GM23248 (cell line): ENCODE measurements at regions not wholly inside any gene's neighbourhood (a gene's known extent, or its start where the extent isn't known, plus 50 kb on each side); places are given as distances from the start of the nearest gene placed in this dataset.

Experiments used
- DNase-seq: peaks from one replicate; pipeline ENCODE4 v3.0.0-alpha.2; 2015
- H2AFZ ChIP-seq: fragments of 200-600 bp; sonication (generic); 2 replicates; pipeline ENCODE4 v1.6.1; 2016; ENCODE audit warnings: antibody characterized with exemption
- H3F3A ChIP-seq: fragments of 200-600 bp; sonication (generic); 2 replicates; pipeline ENCODE4 v1.6.1; 2016; ENCODE audit warnings: mild to moderate bottlenecking, antibody characterized with exemption, mixed run types; ENCODE audit not compliant: insufficient read depth
- H3K27ac ChIP-seq: fragments of 200-600 bp; sonication (generic); 2 replicates; pipeline ENCODE4 v1.5.1; 2016; ENCODE audit warnings: mild to moderate bottlenecking
- H3K27me3 ChIP-seq: fragments of 200-600 bp; sonication (generic); replicated peaks from 2 replicates; pipeline ENCODE4 v1.6.1; 2016; ENCODE audit warnings: mild to moderate bottlenecking; ENCODE audit not compliant: insufficient read depth
- H3K36me3 ChIP-seq: fragments of 200-600 bp; sonication (generic); 2 replicates; pipeline ENCODE4 v1.6.1; 2016; ENCODE audit warnings: low read depth, mild to moderate bottlenecking
- H3K4me1 ChIP-seq: fragments of 200-600 bp; sonication (generic); 2 replicates; pipeline ENCODE4 v1.6.1; 2016; ENCODE audit warnings: mild to moderate bottlenecking; ENCODE audit not compliant: insufficient read depth
- H3K4me2 ChIP-seq: fragments of 200-600 bp; sonication (generic); one replicate; pipeline ENCODE4 v1.6.1; 2016; ENCODE audit warnings: mild to moderate bottlenecking; ENCODE audit not compliant: unreplicated experiment
- H3K4me3 ChIP-seq: fragments of 200-600 bp; sonication (generic); 2 replicates; pipeline ENCODE4 v1.5.1; 2016; ENCODE audit warnings: mild to moderate bottlenecking
- H3K79me2 ChIP-seq: fragments of 200-600 bp; sonication (generic); 2 replicates; pipeline ENCODE4 v1.6.1; 2016; ENCODE audit warnings: mild to moderate bottlenecking; ENCODE audit not compliant: insufficient read depth
- H3K9ac ChIP-seq: fragments of 200-600 bp; sonication (generic); 2 replicates; pipeline ENCODE4 v1.6.1; 2016; ENCODE audit warnings: mild to moderate bottlenecking
- H3K9me2 ChIP-seq: fragments of 200-600 bp; sonication (generic); 2 replicates; pipeline ENCODE4 v1.6.1; 2016; ENCODE audit warnings: mixed run types, mild to moderate bottlenecking, moderate library complexity; ENCODE audit not compliant: insufficient read depth
- H3K9me3 ChIP-seq: fragments of 200-600 bp; sonication (generic); one replicate; pipeline ENCODE4 v1.6.1; 2017; ENCODE audit warnings: low read depth
- H4K20me1 ChIP-seq: fragments of 200-600 bp; sonication (generic); 2 replicates; pipeline ENCODE4 v1.6.0; 2016; ENCODE audit not compliant: insufficient read depth
- EZH2 ChIP-seq: fragments of 200-600 bp; sonication (generic); IDR thresholded peaks from 2 replicates; pipeline ENCODE4 v1.6.1; 2018; ENCODE audit warnings: antibody characterized with exemption, mild to moderate bottlenecking; ENCODE audit not compliant: insufficient read depth, poor library complexity, severe bottlenecking
- EZH2phosphoT487 ChIP-seq: fragments of 200-600 bp; sonication (generic); IDR thresholded peaks from 2 replicates; pipeline ENCODE4 v1.6.1; 2018; ENCODE audit warnings: antibody characterized with exemption, moderate library complexity, mild to moderate bottlenecking, low read depth; ENCODE audit not compliant: insufficient read depth
- WGBS, 2 experiments: methylation state at CpG; one replicate each; pipeline ENCODE4 v1.1.6; 2015 to 2017; ENCODE audit warnings: low lambda C conversion rate in 2 of 2, low coverage in 1 of 2; ENCODE audit errors: missing lambda C conversion rate in 2 of 2; 5-methylcytosine and 5-hydroxymethylcytosine counted together
- in situ Hi-C: fragments of 300-500 bp; cut with MboI; formaldehyde crosslinking; loops from 2 replicates; pipeline ENCODE4 v1.15.0; 2020

DNA sequence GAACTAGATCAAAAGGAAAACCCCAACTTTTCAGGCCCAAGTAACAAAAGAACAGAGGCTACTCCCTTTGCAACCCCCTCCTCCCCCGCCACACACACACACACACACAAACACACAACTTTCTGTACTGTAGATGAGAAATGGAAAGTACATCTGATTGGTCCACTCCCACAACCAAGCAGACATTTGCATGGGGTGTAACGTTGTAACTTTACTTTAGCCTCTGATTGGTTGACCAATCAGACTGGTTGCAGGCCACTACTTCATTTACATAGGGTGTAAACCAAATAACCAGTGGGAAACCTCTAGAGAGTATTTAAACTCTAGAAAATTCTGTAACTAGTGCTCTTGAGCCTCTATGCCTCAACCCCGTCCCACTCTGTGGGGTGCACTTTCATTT is 425.5 kb downstream of the GXYLT1 start:
- Histone ChIP-seq H3K9ac (no peak overlapping the region), H3F3A (no peaks in the 10 kb centered on the region), H3K36me3 (no peaks in the 10 kb centered on the region), H4K20me1 (no peaks in the 10 kb centered on the region), H3K9me2 (no peaks in the 10 kb centered on the region), H3K9me3 (no peaks in the 10 kb centered on the region), H3K4me2 (no peak overlapping the region), H3K4me3 (no peak overlapping the region), H2AFZ (no peak overlapping the region), H3K79me2 (no peaks in the 10 kb centered on the region), H3K27ac (no peak overlapping the region), H3K4me1 (no peaks in the 10 kb centered on the region), H3K27me3 (no peaks in the 10 kb centered on the region)
- TF ChIP-seq EZH2phosphoT487, result no peak
- TF ChIP-seq EZH2, result no peak
- DNase-seq, result no peak
- in situ Hi-C loops, result no loop called here
- 41 to 42% methylated on average over 3 of the region's 3 CpGs for WGBS, 2 experiments

- in situ Hi-C loops, result no loop called here
- Histone ChIP-seq H3K4me2 (no peak overlapping the region), H3K4me3 (no peak overlapping the region)
These were observed 429.4 kb downstream of the GXYLT1 start for GRCh38 chr12:41715256-41715655.

DNA sequence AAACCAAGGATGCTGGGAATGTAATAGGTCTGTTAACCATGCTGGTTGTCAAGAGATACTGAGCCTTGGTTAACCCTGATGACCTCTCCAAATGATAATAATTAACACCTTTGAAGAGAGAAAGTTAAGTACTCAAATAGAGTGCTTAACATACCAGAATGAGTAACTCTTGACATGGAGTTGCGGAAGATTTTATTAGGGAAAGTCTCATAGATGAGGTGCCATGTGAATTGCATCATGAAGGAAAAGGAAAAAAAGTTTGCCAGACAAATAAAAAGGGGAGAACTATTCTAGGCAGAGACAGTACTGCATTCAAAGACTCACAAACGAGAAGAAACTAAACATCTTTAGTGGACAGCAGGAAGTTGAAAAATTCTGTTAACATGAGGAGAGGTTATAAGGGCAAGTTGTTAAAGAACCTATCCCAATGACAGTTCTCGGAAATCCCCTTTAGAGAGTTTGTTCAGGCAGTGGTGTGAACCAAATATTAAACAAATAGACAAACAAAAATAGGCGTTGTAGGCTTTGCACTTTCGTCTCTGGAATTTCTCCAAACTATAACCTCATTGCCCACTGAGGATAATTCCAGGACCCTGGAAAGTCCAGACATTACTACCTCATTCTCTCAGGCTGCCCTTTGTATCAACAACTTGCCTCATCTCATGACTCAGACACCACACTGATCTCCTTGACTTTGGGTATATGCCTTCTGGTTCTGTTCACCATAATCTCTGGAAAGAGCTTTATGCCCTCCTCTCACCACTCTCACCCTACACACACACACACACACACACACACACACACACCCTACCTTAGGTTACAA is 435.0 kb downstream of the GXYLT1 start:
- Histone ChIP-seq H3K9ac (no peak overlapping the region), H3K79me2 (no peaks in the 10 kb centered on the region), H3K27ac (no peak overlapping the region), H4K20me1 (no peaks in the 10 kb centered on the region), H3K4me2 (no peak overlapping the region), H3K4me1 (no peaks in the 10 kb centered on the region), H3K9me2 (no peaks in the 10 kb centered on the region), H3K27me3 (no peaks in the 10 kb centered on the region), H3K4me3 (no peak overlapping the region), H3F3A (no peaks in the 10 kb centered on the region), H3K9me3 (no peaks in the 10 kb centered on the region), H3K36me3 (no peaks in the 10 kb centered on the region), H2AFZ (no peak overlapping the region)
- 1 to 3% methylated on average over 4 to 5 of the region's 5 CpGs for WGBS, 2 experiments
- in situ Hi-C loops, result no loop called here
- DNase-seq, result peak; percentile 1
- TF ChIP-seq EZH2phosphoT487 (no peak), EZH2 (no peak)

More at GRCh38 chr12:41715256-41715655, 429.4 kb downstream of the GXYLT1 start:
- Histone ChIP-seq H3K36me3 (no peaks in the 10 kb centered on the region), H4K20me1 (no peaks in the 10 kb centered on the region), H3F3A (no peaks in the 10 kb centered on the region), H2AFZ (no peak overlapping the region), H3K79me2 (no peaks in the 10 kb centered on the region), H3K9me3 (no peaks in the 10 kb centered on the region), H3K27me3 (no peaks in the 10 kb centered on the region), H3K9me2 (no peaks in the 10 kb centered on the region), H3K9ac (no peak overlapping the region), H3K4me1 (no peaks in the 10 kb centered on the region), H3K27ac (no peak overlapping the region)
- WGBS, 2 experiments, result 10% methylated on average over 3 of the region's 3 CpGs
- DNase-seq, result no peak
- TF ChIP-seq EZH2phosphoT487, result no peak
- TF ChIP-seq EZH2, result no peak

GRCh38 chr12:41709012-41709411 is 435.7 kb downstream of the GXYLT1 start:
- Histone ChIP-seq H3K4me1 (no peaks in the 10 kb centered on the region), H3K9me3 (no peaks in the 10 kb centered on the region), H3K36me3 (no peaks in the 10 kb centered on the region), H3K27ac (no peak overlapping the region), H2AFZ (no peak overlapping the region), H3F3A (no peaks in the 10 kb centered on the region), H4K20me1 (no peaks in the 10 kb centered on the region), H3K27me3 (no peaks in the 10 kb centered on the region), H3K9ac (no peak overlapping the region), H3K79me2 (no peaks in the 10 kb centered on the region), H3K4me3 (no peak overlapping the region), H3K4me2 (no peak overlapping the region), H3K9me2 (no peaks in the 10 kb centered on the region)
- in situ Hi-C loops, result no loop called here
- 20 to 21% methylated on average over 3 of the region's 3 CpGs for WGBS, 2 experiments
- TF ChIP-seq EZH2 (no peak), EZH2phosphoT487 (no peak)
- no peak for DNase-seq

GRCh38 chr12:41706376-41706775 is 438.3 kb downstream of the GXYLT1 start:
- no peaks in the 10 kb centered on the region for H3K9me2 ChIP-seq
- no peaks in the 10 kb centered on the region for H3K4me1 ChIP-seq
- no peak overlapping the region for H3K27ac ChIP-seq
- in situ Hi-C loops, result no loop called here
- no peaks in the 10 kb centered on the region for H3K27me3 ChIP-seq
- no peaks in the 10 kb centered on the region for H3K79me2 ChIP-seq
- H3F3A ChIP-seq, result no peaks in the 10 kb centered on the region
- H3K36me3 ChIP-seq, result no peaks in the 10 kb centered on the region
- WGBS, 2 experiments, result 9 to 13% methylated on average over 1 of the region's 1 CpG
- no peak overlapping the region for H3K4me3 ChIP-seq
- H3K9me3 ChIP-seq, result no peaks in the 10 kb centered on the region
- H3K9ac ChIP-seq, result no peak overlapping the region
- DNase-seq, result no peak
- no peak for TF ChIP-seq EZH2
- TF ChIP-seq EZH2phosphoT487, result no peak
- H3K4me2 ChIP-seq, result no peak overlapping the region
- H2AFZ ChIP-seq, result no peak overlapping the region
- no peaks in the 10 kb centered on the region for H4K20me1 ChIP-seq
